HFF-Myc (cell line): ENCODE measurements at regions not wholly inside any gene's neighbourhood (a gene's known extent, or its start where the extent isn't known, plus 50 kb on each side); places are given as distances from the start of the nearest gene placed in this dataset.

ENCODE experiments used
- DNase-seq: peaks from one replicate; pipeline ENCODE4 v3.0.0-alpha.2; 2011; ENCODE audit warnings: low read depth; ENCODE audit errors: extremely low read depth
- H3K4me3 ChIP-seq: replicated peaks from 2 replicates; pipeline ENCODE4 v1.5.1; 2011; ENCODE audit warnings: low read depth, mild to moderate bottlenecking, control low read depth, low read length
- CTCF ChIP-seq: IDR thresholded peaks from 2 replicates; pipeline ENCODE4 v1.5.1; 2012; ENCODE audit warnings: mild to moderate bottlenecking, low read depth, low read length, control low read depth; ENCODE audit errors: missing control alignments

DNA sequence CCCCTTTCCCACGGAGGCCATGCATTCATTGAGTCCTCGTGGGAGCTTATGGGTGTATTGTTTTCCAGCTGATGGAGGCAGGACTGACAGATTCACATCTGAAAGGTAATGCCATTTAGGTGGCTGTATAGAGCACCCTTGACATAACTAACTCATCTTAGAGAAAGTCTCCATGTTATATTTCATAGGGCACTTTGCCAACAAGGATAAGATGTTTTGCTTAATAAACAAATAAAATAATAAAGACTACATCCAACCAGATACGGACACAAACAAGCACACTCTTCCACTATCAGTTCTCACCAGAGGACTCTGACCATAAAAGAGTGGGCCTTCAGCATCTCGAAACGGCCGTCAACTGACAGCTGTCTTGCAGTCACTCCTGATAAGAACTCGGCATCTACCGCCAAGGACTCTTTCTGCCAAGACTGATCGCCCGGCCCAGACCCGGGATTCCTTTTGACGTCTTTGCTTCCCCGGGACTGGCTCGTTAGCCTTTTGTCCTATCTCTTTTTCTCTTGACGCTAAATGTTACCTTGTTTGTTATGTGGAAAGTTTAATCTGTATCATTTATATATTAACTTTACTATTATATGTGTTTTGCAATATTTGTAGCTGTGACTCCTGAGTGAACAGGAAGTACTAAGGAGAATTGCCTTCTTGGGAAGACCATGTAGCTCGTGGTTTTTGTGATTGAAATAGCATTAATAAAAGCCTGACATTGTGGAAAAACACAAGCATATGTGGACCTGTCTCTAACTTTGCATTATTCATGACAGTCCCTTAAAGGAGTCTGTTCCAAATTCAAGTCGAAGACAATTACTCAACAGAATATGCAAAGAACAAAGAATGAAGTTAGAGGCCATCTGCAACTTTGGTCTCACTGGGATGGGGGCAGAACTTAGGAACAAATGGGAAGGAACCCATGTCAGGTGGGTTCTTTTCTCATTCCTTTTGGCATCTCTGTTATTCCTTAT, 195.1 kb downstream of the LPIN1 start:
- H3K4me3 ChIP-seq, result no peak overlapping the region
- DNase-seq, result no peak
- TF ChIP-seq CTCF, result no peak

DNA sequence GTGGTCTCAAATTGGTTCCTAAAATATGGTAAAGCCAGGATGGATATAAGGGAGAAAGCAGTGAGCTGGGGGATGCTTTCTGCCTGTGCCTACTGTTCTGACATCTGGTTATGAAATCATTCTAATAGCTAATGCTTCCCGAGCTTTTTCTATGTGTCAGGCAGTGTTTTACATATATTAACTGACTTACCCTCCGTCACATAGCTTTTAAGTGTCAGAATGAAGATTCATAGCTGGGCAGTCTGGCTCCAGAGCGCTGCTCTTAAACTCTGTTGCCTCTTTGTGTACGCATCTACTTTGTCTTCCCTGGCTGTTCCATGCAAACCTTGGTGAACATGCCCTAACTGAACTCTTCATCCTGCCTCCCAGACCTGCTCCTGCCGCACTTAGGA, 195.7 kb downstream of the LPIN1 start:
- TF ChIP-seq CTCF, result no peak
- DNase-seq, result no peak
- no peak overlapping the region for H3K4me3 ChIP-seq

DNA sequence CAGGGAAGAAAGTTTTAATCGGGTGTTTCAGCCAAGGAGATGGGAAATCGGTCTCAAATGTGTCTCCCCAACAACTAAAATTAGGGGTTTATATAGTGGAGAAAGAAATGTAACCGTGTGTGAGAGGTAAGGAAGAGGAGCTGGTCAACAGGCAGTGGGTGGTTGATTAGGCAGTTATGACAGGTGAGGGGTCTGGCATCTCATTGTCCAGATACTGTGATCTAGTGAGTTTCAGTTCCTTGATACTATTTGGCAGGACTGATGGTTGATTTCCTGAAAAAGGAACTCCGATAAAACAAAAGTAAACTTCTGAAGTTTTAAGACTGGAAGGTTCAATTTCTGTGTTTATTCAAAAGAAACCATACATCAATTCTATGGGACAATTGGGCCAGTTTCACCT, 197.9 kb downstream of the LPIN1 start:
- no peak for DNase-seq
- no peak for TF ChIP-seq CTCF

DNA sequence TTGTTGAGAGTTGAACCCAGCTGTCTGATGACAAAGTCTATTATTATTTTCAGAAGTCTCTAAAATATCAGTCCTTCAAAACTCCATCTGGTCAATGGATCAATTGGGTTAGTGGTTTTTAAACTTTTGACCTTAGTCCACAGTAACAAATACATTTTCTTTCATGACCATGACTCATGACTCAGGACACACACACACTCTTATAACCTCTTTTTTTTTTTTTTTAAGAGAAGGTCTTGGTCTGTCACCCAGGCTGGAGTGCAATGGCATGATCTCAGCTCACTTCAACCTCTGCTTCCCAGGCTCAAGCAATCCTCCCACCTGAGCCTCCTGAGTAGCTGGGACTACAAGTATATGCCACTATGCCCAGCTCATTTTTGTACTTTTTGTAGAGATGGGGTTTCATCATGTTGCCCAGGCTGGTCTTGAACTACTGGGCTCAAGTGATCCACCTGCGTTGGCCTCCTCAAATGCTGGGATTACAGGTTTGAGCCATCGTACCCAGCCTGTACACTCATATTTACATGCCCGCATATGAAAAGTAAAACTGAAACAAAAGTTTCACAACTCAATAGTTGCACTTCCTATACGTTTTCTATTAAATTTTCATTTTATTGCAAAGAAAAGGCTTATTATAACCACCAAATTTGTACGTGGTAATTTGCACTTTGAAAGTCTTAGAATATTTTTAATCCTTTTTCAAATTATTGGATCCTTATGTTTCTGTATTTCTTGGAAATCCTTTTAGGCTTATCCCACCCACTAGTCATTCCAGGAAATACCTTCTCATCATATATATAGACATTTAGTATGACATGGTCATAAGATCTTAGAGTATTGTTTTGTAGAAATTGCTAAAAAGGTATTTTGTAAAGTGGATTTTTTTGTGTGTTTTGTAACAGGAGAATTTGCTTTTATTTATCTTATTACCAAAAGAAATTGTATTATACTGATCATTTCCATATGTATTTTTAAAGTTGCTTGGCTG, 199.0 kb downstream of the LPIN1 start:
- no peak overlapping the region for H3K4me3 ChIP-seq
- DNase-seq, result no peak
- TF ChIP-seq CTCF, result no peak

More for the DNA sequence above, 197.9 kb downstream of the LPIN1 start:
- no peak overlapping the region for H3K4me3 ChIP-seq

DNA sequence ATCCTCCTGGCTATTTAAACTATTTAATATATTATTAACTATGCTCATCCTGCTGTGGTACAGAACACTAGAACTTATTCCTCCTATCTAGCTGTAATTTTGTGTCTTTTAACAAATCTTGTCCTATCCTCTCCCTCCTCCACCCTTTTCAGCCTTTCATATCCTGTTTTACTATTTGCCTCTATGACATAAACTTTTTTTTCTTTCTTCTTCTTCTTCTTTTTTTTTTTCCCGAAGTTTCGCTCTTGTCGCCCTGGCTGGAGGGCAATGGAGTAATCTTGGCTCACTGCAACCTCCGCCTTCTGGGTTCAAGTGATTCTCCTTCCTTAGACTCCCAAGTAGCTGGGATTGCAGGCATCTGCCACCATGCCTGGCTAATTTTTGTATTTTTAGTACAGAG, 201.5 kb downstream of the LPIN1 start:
- no peak for TF ChIP-seq CTCF
- DNase-seq, result no peak
- H3K4me3 ChIP-seq, result no peak overlapping the region

- no peak for DNase-seq
- H3K4me3 ChIP-seq, result no peak overlapping the region
- no peak for TF ChIP-seq CTCF
These were observed 203.5 kb downstream of the LPIN1 start for GRCh38 chr2:11949732-11950523.
